ENCODE measurements at regions not wholly inside any gene's neighbourhood (a gene's known extent, or its start where the extent isn't known, plus 50 kb on each side); places are given as distances from the start of the nearest gene placed in this dataset.

GRCh38 chr13:109986851-109987250 is 200.5 kb upstream of the IRS2 start:
- CTCF ChIA-PET (ENCODE audit: partially characterized antibody), result interaction anchor here (0.9 kb wide), 1 partner anchor 123 kb away, joined by 3 read pairs; no protein-coding TSS in a partner anchor
- no peaks in the 10 kb centered on the region for H3K27me3 ChIP-seq (replicated peaks in 1 of 4; ENCODE audit: control insufficient read depth in 3 of 4, extremely low read depth in 1 of 4, insufficient read depth in 3 of 4, low read length in 3 of 4)

More at GRCh38 chr13:109986851-109987250, 200.5 kb upstream of the IRS2 start:
- Histone ChIP-seq H3K36me3 (ENCODE audit: control insufficient read depth in 2 of 4, insufficient read depth in 4 of 4, low read length in 3 of 4) (no peaks in the 10 kb centered on the region), H4K20me1 (replicated peaks in 1 of 2; ENCODE audit: control insufficient read depth in 1 of 2, insufficient read depth in 2 of 2, low read length in 2 of 2) (no peaks in the 10 kb centered on the region), H3K9ac (replicated peaks in 1 of 4; ENCODE audit: extremely low read depth in 1 of 4, low read depth in 3 of 4, low read length in 3 of 4) (no peak overlapping the region), H3K23me2 (ENCODE audit: low read depth, low read length) (no peaks in the 10 kb centered on the region; the same call in 1 of the 2 replicates), H3K4me1 (replicated peaks in 1 of 4; ENCODE audit: control insufficient read depth in 3 of 4, insufficient read depth in 4 of 4, low read length in 3 of 4) (no peaks in the 10 kb centered on the region), H2AFZ (ENCODE audit: low read length) (no peak overlapping the region), H2AK5ac (ENCODE audit: low read depth, low read length) (no peak overlapping the region), H2BK12ac (ENCODE audit: low read depth, low read length) (no peak overlapping the region), H4K91ac (replicated peaks; ENCODE audit: insufficient read length, low read length) (no peak overlapping the region), H4K5ac (ENCODE audit: insufficient read length, low read depth, low read length) (no peak overlapping the region), H4K8ac (ENCODE audit: extremely low read depth, insufficient read depth, low read length) (no peak overlapping the region), H3K56ac (replicated peaks; ENCODE audit: insufficient read length, low read depth, low read length) (no peak overlapping the region), H2BK20ac (ENCODE audit: low read length) (no peak overlapping the region), H3K4me3 (ENCODE audit: extremely low read depth in 1 of 4, insufficient read depth in 2 of 4, low read depth in 3 of 4, low read length in 4 of 4) (no peak overlapping the region), H2BK15ac (ENCODE audit: low read length) (no peak overlapping the region), H3K4ac (replicated peaks; ENCODE audit: insufficient read length, low read depth, low read length) (no peak overlapping the region), H3K23ac (ENCODE audit: insufficient read length) (no peak overlapping the region), H3K14ac (ENCODE audit: insufficient read length) (no peak overlapping the region), H3K9me3 (ENCODE audit: insufficient read depth in 2 of 2, low read depth in 1 of 2, low read length in 1 of 2) (no peaks in the 10 kb centered on the region), H2BK120ac (replicated peaks; ENCODE audit: low read depth, low read length) (no peak overlapping the region), H3K18ac (ENCODE audit: extremely low read depth, low read length) (no peak overlapping the region), H3K27ac (ENCODE audit: low read depth, low read length) (no peak overlapping the region), H3K79me1 (ENCODE audit: low read depth, low read length) (no peaks in the 10 kb centered on the region), H2BK5ac (ENCODE audit: low read depth, low read length) (no peak overlapping the region), H3K4me2 (ENCODE audit: insufficient read depth in 1 of 2, low read depth in 2 of 2, low read length in 2 of 2) (no peak overlapping the region), H3K79me2 (ENCODE audit: control insufficient read depth in 1 of 2, insufficient read depth in 2 of 2, low read length in 2 of 2) (no peaks in the 10 kb centered on the region)
- TF ChIP-seq TEAD4 (IDR thresholded peaks at IDR 0.05; ENCODE audit: low read depth, low read length), result no peak
- no peak for TF ChIP-seq NANOG (IDR thresholded peaks at IDR 0.05; ENCODE audit: insufficient read depth, low read depth, low read length, poor library complexity, severe bottlenecking)
- TF ChIP-seq GABPA (IDR thresholded peaks at IDR 0.05; ENCODE audit: borderline replicate concordance, insufficient read depth, low read length), result no peak
- TF ChIP-seq CHD1 (IDR thresholded peaks at IDR 0.05; ENCODE audit: low read depth, low read length), result no peak
- TF ChIP-seq KDM5A (IDR thresholded peaks at IDR 0.05; ENCODE audit: low read length), result no peak
- no peak for TF ChIP-seq JUND (IDR thresholded peaks at IDR 0.05; ENCODE audit: low read length)
- TF ChIP-seq TCF12 (IDR thresholded peaks at IDR 0.05; ENCODE audit: low read depth, low read length), result no peak
- TF ChIP-seq USF2 (IDR thresholded peaks at IDR 0.05; ENCODE audit: low read length), result no peak
- TF ChIP-seq SRF (IDR thresholded peaks at IDR 0.05; ENCODE audit: low read depth, low read length), result no peak
- TF ChIP-seq YY1 (IDR thresholded peaks at IDR 0.05; ENCODE audit: low read depth, low read length), result no peak
- TF ChIP-seq POU5F1 (IDR thresholded peaks at IDR 0.05; ENCODE audit: low read depth, low read length), result no peak
- no peak for TF ChIP-seq HDAC2 (IDR thresholded peaks at IDR 0.05; ENCODE audit: borderline replicate concordance in 1 of 2, low read depth in 2 of 2, low read length in 2 of 2)
- 95% methylated on average over 1 of the region's 1 CpG; no CpG with 5 or more reads in 1 of the 2 experiments for WGBS, 2 experiments (ENCODE audit: extremely low coverage in 1 of 2, insufficient coverage in 1 of 2, insufficient read length in 1 of 2, insufficient replicate concordance in 2 of 2, low coverage in 1 of 2, low lambda C conversion rate in 2 of 2, missing lambda C conversion rate in 1 of 2)
- DNase-seq (ENCODE audit: low read depth in 1 of 2, low spot score in 2 of 2) (no peak), FAIRE-seq (no peak)
- POLR2A ChIA-PET (ENCODE audit: partially characterized antibody), result no interaction called here

Measured in H1 (cell line).